T-helper 2 cell treated with Interferon-gamma antibody and Interleukin-4, amounts not matched to agents 5 μg/mL and 100 μg/mL, for 36 hours (primary cell): ENCODE measurements at regions not wholly inside any gene's neighbourhood (a gene's known extent, or its start where the extent isn't known, plus 50 kb on each side); places are given as distances from the start of the nearest gene placed in this dataset.
"Not testable (repeated sequence)": the region's sequence is repeated elsewhere in the genome, so short reads cannot be mapped to it uniquely, and the experiment has no call there.

Source experiments
- DNase-seq: peaks from one replicate; pipeline ENCODE4 v3.0.0; 2021; ENCODE audit warnings: low spot score
- H3K27ac Mint-ChIP-seq: one replicate; pipeline ENCODE4 v1.8.0; 2021; ENCODE audit warnings: mild to moderate bottlenecking, mixed read lengths
- H3K27me3 Mint-ChIP-seq: one replicate; pipeline ENCODE4 v1.8.0; 2021; ENCODE audit warnings: low read depth, mixed read lengths
- H3K36me3 Mint-ChIP-seq: one replicate; pipeline ENCODE4 v1.8.0; 2021; ENCODE audit warnings: low read depth, mixed read lengths
- H3K4me1 Mint-ChIP-seq: one replicate; pipeline ENCODE4 v1.8.0; 2021; ENCODE audit warnings: low read depth, mixed read lengths
- H3K4me3 Mint-ChIP-seq: one replicate; pipeline ENCODE4 v1.8.0; 2022; ENCODE audit warnings: mild to moderate bottlenecking, moderate library complexity, mixed read lengths
- H3K9me3 Mint-ChIP-seq: one replicate; pipeline ENCODE4 v1.8.0; 2021; ENCODE audit warnings: mixed read lengths

DNA sequence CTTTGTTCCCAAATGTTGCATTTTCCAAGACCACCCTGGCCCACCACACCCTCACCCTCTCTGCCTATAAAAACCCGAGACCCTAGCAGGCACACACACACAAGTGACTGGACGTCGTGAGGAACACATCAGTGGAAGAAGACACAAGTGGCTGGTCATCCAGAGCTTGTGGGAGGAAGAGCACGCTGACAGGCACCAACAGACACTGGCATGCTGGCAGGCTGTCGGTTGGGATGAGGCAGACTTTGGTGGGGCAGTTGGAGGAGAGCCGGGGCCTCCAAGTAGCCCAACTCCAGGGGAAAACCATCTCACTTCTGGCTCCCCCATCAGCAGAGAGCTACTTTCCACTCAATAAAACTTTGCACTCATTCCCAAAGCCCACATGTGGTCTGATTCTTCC is 225.5 kb upstream of the ZEB2 start:
- Mint-ChIP-seq H3K9me3 (peaks cover 23% of the 10 kb centered on the region), H3K27me3 (no peaks in the 10 kb centered on the region), H3K4me3 (no peak overlapping the region), H3K36me3 (no peaks in the 10 kb centered on the region), H3K27ac (no peak overlapping the region), H3K4me1 (no peaks in the 10 kb centered on the region)
- no peak for DNase-seq

DNA sequence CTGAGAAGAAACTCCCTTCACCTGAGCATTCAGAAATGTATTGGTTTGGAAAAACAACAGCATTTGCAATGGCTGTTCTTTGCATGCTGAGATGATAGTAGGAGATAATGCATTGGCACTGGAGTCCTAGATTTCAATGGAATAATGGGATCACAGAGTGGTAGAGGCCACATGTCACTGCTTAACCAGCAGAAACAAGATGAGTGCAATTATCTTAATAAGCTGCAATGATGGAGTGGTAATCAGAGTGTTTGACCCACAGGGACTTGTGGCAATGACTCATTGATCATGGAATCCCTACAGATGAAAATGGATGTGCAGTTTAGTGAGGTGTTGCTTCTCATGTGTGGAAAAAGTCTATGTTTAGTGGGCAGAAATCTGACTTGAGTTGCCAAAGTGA is 218.8 kb upstream of the ZEB2 start:
- H3K27ac Mint-ChIP-seq: no peak overlapping the region
- no peaks in the 10 kb centered on the region for H3K36me3 Mint-ChIP-seq
- no peak overlapping the region for H3K4me3 Mint-ChIP-seq
- H3K4me1 Mint-ChIP-seq: no peaks in the 10 kb centered on the region
- no peak for DNase-seq
- no peaks in the 10 kb centered on the region for H3K9me3 Mint-ChIP-seq
- H3K27me3 Mint-ChIP-seq: no peaks in the 10 kb centered on the region

DNA sequence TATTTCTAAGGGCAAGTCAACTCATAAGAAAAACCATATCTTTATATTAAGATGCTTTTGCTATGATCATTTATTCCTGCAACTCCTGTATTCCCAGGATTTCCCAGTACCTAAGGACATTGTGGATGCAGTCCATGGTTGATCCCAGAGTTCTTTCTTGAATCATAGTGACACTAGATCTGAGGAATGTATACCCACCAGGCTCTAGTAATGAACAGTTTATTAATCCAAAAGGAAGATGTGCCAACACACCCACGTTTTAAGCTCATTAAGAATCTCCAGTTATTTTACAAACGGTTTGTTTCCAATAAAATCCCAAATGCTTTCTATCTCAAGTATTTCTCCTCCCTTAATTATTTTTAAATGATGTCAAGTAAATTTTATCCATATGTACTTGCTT is 210.8 kb upstream of the ZEB2 start:
- no peaks in the 10 kb centered on the region for H3K36me3 Mint-ChIP-seq
- no peaks in the 10 kb centered on the region for H3K4me1 Mint-ChIP-seq
- no peaks in the 10 kb centered on the region for H3K27me3 Mint-ChIP-seq
- no peaks in the 10 kb centered on the region for H3K9me3 Mint-ChIP-seq
- no peak for DNase-seq
- no peak overlapping the region for H3K27ac Mint-ChIP-seq
- no peak overlapping the region for H3K4me3 Mint-ChIP-seq

DNA sequence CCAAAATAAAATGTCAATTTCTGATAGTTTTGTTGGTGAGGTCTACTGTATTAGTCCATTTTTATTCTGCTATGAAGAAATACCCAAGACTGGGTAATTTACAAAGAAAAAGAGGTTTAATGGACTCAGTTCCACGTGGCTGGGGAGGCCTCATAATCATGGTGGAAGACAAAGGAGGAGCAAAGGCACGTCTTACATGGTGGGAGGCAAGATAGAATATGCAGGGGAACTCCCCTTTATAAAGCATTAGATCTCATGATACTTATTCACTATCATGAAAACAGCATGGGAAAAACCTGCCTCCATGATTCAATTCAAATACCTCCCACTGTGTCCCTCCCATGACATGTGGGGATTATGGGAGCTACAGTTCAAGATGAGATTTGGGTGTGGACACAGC is 204.5 kb upstream of the ZEB2 start:
- H3K27me3 Mint-ChIP-seq, H3K4me3 Mint-ChIP-seq, H3K9me3 Mint-ChIP-seq, DNase-seq, H3K4me1 Mint-ChIP-seq, H3K36me3 Mint-ChIP-seq, H3K27ac Mint-ChIP-seq: not testable (repeated sequence)

DNA sequence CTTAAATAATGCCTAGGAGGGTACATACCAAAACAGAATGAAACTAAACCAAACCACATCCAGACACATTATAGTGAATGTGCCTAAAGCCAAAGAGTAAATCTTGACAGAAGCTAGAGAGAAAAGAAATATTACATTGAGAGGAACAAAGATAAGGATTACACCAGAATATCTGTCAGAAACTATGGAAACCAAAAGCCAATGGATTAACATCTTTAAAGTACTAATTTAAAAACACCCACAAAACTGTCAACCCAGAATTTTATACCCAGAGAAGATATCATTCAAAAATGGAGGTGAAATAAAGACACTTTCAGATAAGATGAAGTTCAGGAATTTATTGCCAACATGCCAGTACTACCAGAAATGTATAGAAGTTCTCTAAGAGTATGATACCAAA is 198.5 kb upstream of the ZEB2 start:
- H3K9me3 Mint-ChIP-seq: peaks cover 18% of the 10 kb centered on the region
- no peaks in the 10 kb centered on the region for H3K36me3 Mint-ChIP-seq
- DNase-seq: no peak
- no peak overlapping the region for H3K4me3 Mint-ChIP-seq
- no peaks in the 10 kb centered on the region for H3K4me1 Mint-ChIP-seq
- H3K27me3 Mint-ChIP-seq: no peaks in the 10 kb centered on the region
- no peak overlapping the region for H3K27ac Mint-ChIP-seq

DNA sequence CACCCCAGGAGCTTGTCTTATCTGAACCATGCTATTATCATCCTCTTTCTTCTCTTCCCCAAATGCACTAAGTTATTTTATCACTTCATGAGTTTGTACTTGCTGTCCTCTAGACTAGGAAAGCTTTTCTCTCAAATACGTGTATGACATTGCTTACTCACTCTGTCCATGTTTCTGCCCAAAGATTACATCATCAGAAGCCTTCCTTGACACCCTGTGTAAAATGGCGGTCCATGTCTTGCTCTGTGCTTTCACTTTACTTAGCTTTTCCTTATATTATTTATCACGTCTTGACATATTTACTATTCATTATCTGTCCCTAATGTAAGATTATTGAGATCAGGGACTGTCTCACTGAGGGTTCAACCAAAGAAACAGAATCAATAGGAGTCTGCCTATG is 196.1 kb upstream of the ZEB2 start:
- Mint-ChIP-seq H3K4me1 (no peaks in the 10 kb centered on the region), H3K27ac (no peak overlapping the region), H3K4me3 (no peak overlapping the region), H3K9me3 (peaks cover 18% of the 10 kb centered on the region), H3K36me3 (no peaks in the 10 kb centered on the region), H3K27me3 (no peaks in the 10 kb centered on the region)
- DNase-seq: no peak

DNA sequence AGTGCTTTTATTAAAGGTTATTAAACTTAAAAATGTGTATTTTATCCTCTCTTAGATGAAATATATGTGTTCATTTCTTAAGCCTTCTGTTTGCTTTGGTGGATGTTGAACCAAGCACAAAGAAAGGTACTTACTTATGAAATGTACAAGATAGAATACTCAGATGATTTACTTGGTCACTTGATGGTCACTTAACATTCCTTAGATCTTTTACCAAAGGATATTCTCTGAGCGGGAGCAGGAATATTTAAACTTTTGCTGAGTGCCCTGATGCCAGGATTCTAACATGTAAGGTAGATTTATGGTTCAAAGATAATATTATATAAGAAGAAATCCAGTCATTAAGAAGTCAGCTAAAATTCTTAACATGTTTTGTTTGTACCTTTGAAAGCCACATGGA is 193.5 kb upstream of the ZEB2 start:
- no peak overlapping the region for H3K4me3 Mint-ChIP-seq
- no peaks in the 10 kb centered on the region for H3K4me1 Mint-ChIP-seq
- no peaks in the 10 kb centered on the region for H3K27me3 Mint-ChIP-seq
- DNase-seq: no peak
- H3K9me3 Mint-ChIP-seq: peaks cover 13% of the 10 kb centered on the region
- no peak overlapping the region for H3K27ac Mint-ChIP-seq
- no peaks in the 10 kb centered on the region for H3K36me3 Mint-ChIP-seq

DNA sequence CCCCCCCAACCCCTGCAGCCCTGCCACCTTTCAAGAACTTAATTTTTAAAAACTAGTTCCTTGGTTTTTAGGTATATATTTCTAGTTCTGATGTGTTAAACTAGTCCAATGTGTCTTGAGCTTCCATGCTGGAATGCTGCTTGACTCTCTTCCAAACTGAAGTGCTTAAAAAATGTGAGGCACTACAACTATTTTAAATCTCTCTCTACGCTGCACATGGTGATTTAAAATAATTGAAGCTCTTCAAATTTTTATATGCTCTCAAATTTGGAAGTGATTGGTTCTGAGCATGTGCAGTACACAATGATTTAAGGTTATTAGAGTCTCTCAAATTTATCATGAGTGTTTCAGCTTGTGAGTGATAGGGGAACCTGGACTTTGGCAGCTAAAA is 192.6 kb upstream of the ZEB2 start:
- Mint-ChIP-seq H3K27me3 (no peaks in the 10 kb centered on the region), H3K9me3 (peaks cover 4% of the 10 kb centered on the region), H3K27ac (no peak overlapping the region), H3K4me1 (no peaks in the 10 kb centered on the region), H3K36me3 (no peaks in the 10 kb centered on the region), H3K4me3 (no peak overlapping the region)
- no peak for DNase-seq

DNA sequence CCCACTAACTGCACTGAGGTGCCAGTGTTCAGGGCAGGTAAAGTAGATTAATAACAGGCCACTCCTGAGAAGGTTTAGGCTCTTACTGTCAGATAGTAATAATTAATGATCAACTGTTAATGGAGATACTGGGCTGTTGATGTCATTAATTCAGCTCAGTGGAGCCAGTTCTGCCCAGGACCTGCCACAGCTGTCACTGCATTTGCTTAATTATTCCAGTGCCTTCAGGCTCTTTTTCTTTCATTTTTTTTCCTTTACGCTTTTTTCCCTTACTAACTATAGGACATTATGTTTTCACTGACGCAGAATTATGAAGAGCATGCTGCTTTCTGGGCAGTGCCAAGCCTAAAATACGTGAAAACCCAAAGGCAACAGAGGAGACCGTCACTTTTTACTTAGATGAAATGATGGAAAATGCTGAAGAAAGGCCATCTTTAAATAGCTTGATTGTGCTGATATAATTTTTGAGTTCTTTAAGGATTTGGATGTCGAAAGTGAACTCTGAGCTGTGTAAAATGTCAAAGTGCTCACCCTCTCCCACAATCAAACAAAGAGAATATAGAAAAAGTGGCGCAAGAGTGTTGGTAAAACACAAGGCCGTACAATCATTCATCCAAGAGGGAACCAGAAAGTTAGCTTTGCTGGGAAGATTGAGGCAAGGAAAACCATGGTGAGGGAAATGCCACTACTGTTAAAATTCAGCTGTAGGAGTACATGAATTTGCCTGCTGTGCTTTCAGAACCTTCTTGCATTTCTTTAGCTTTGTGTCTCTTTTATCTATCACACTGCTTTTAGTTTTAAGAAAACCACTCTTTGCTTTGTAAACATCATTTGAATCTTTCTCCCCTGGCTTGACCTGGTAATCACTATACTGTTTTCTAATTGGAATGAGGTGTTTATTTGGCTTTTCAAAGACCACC is 192.0 kb upstream of the ZEB2 start:
- Mint-ChIP-seq H3K27me3 (peaks cover 3% of the 10 kb centered on the region), H3K9me3 (no peaks in the 10 kb centered on the region), H3K27ac (no peak overlapping the region), H3K36me3 (no peaks in the 10 kb centered on the region), H3K4me3 (no peak overlapping the region), H3K4me1 (no peaks in the 10 kb centered on the region)
- no peak for DNase-seq

DNA sequence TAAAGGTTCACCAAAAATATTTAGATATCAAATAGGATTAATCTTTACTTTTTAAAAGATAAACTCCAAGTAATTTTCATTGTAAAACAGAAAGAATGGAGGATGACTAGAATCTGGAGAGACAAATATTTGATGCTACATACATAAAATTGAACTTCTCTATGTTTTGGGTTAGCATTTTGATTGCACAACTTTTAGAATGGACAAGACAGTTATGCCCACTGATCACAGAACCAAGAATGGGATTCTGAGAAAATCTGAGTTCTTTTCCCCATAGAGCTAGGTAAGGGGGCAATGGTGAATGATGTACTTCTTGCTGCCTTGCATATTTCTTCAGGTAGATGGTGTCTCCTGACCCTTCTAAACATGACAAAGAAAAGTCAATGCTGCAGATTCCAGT is 191.2 kb upstream of the ZEB2 start:
- DNase-seq: no peak
- Mint-ChIP-seq H3K4me1 (no peaks in the 10 kb centered on the region), H3K9me3 (no peaks in the 10 kb centered on the region), H3K27ac (no peak overlapping the region), H3K27me3 (peaks cover 3% of the 10 kb centered on the region), H3K4me3 (no peak overlapping the region), H3K36me3 (no peaks in the 10 kb centered on the region)

DNA sequence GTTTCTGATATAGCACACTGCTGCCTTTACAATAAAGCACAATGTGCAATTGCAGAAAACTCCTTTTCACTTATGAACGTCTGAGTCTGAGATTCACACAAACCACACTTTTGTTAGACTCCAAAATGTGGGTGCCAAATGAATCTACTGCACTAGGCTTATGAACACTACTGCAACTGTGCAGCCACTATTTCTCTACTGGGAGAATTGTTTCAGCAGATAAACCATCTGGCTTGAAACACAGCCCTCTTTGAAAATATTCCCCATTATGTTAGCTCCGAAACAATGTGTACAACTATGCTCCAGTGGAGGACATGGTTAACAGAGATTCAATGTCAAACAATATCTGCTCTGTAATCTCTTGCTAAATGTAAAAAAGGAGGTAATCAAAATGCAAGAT is 188.7 kb upstream of the ZEB2 start:
- no peak for DNase-seq
- H3K27me3 Mint-ChIP-seq: peaks cover 3% of the 10 kb centered on the region
- no peaks in the 10 kb centered on the region for H3K9me3 Mint-ChIP-seq
- H3K4me1 Mint-ChIP-seq: no peaks in the 10 kb centered on the region
- no peaks in the 10 kb centered on the region for H3K36me3 Mint-ChIP-seq
- no peak overlapping the region for H3K27ac Mint-ChIP-seq
- no peak overlapping the region for H3K4me3 Mint-ChIP-seq

DNA sequence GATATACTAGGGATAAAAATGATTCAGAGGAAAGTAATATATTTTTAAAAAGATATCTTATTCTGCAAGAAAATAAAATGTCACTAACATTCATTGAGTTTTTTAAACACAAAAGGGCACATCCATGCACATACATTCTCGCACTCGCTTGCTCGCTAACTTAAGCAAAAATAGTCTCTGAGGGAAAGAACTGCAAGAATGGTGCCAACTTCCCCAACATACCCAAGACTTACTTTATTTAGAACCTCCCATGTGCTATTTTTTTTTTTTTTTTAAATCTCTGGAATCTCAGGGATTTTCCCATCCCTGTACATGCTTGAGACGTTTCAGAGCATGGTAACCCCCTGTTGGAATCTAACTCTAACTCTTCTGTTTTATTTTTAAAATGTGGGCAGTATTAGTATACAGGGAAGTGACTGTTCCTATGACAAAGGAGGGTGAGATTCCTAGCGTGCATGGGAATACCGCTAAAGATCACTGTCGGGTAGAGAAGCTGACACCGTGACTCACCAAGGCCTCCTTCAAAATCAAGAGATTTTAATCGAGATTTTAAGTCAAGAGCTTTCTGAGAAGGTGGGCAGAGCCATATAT is 187.9 kb upstream of the ZEB2 start:
- peaks cover 4% of the 10 kb centered on the region for H3K27me3 Mint-ChIP-seq
- H3K9me3 Mint-ChIP-seq: no peaks in the 10 kb centered on the region
- no peaks in the 10 kb centered on the region for H3K4me1 Mint-ChIP-seq
- H3K4me3 Mint-ChIP-seq: no peak overlapping the region
- H3K27ac Mint-ChIP-seq: no peak overlapping the region
- DNase-seq: no peak
- H3K36me3 Mint-ChIP-seq: no peaks in the 10 kb centered on the region

DNA sequence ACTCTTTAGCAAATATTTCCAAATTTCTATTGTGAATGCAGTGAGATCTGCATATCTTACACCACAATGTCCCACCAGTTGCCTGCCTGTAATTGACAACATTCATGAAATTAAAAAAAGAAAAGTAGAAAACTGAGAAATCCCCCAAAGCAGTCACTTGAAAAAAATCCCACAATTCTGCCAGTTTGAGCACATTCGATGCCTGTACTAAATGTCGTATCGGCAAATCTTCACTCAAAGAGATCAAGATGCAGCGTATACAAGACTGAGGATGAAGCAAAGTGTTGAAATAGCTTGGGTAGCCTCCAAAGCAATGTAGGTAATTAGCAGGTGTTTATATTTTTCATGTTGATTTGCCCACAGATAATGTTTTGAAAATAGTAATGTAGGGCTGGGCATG is 186.7 kb upstream of the ZEB2 start:
- no peak overlapping the region for H3K4me3 Mint-ChIP-seq
- no peaks in the 10 kb centered on the region for H3K4me1 Mint-ChIP-seq
- H3K27ac Mint-ChIP-seq: no peak overlapping the region
- peaks cover 6% of the 10 kb centered on the region for H3K27me3 Mint-ChIP-seq
- no peak for DNase-seq
- no peaks in the 10 kb centered on the region for H3K9me3 Mint-ChIP-seq
- no peaks in the 10 kb centered on the region for H3K36me3 Mint-ChIP-seq

DNA sequence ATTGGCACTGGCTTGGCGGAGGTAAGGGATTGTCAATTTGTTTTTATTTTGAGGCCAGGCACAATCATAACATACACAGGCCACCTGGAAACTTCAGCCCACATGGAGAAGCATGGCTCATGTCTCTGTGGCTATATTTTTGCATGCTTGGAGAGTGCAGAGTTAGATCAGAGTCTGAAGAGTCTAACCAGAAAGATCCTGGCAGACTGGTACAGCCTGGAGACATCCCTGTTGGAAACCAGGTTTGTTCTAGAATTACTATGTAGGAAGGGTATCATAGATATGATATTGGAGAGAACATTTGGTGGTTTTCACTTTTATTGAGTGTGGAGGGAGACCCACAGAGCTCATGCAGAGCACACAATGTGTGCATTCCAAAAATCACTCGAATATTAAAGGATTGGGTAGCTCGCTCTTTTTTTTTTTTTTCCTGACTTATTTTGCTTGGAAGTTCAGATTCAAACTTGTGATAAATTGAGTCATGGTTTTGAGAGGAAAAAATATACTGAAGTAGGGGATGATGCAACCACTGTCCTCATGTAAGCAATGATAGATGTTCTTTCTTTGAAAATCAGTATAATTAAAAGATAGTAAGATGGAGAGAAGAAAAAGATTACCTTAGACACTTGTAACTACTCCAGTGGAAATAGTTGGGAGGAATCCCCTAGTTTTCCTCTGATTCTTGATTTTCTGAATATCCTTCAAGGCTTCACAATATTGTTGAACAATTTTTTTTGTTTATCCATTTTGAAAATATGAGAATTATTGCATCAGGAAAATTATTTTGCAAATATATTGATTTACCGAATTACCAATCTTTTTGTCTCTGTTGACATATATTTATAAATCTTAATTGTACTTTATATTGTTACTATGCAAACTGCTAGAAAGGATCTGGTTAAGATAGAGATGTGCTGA is 185.7 kb upstream of the ZEB2 start:
- no peak for DNase-seq
- H3K4me3 Mint-ChIP-seq: no peak overlapping the region
- H3K27me3 Mint-ChIP-seq: peaks cover 6% of the 10 kb centered on the region
- no peaks in the 10 kb centered on the region for H3K36me3 Mint-ChIP-seq
- H3K27ac Mint-ChIP-seq: no peak overlapping the region
- H3K4me1 Mint-ChIP-seq: no peaks in the 10 kb centered on the region
- H3K9me3 Mint-ChIP-seq: no peaks in the 10 kb centered on the region
